HepG2 (cell line): ENCODE measurements at regions not wholly inside any gene's neighbourhood (a gene's known extent, or its start where the extent isn't known, plus 50 kb on each side); places are given as distances from the start of the nearest gene placed in this dataset.

ENCODE experiments used
- CBX2 ChIP-seq, 2 experiments: fragments of 200-600 bp in 1 of 2; sonication (generic); formaldehyde crosslinking in 1 of 2; IDR thresholded peaks; 2 replicates each; pipeline versions ENCODE4 v1.7.0 to v1.8.1; 2018 to 2022; ENCODE audit warnings: low read depth in 2 of 2, low read length in 1 of 2, mild to moderate bottlenecking in 1 of 2, missing genetic modification reagents in 1 of 2
- HIC2 ChIP-seq: sonication (generic); formaldehyde crosslinking; IDR thresholded peaks from 2 replicates; pipeline ENCODE4 v1.9.0; 2022; ENCODE audit warnings: low read depth, missing genetic modification reagents
- HMG20A ChIP-seq: IDR thresholded peaks from 2 replicates; pipeline ENCODE4 v1.6.1; 2016; ENCODE audit warnings: borderline replicate concordance
- MED8 ChIP-seq: sonication (generic); formaldehyde crosslinking; IDR thresholded peaks from 2 replicates; pipeline ENCODE4 v1.8.1; 2023; ENCODE audit warnings: mild to moderate bottlenecking, missing genetic modification reagents; ENCODE audit not compliant: insufficient replicate concordance
- MXD1 ChIP-seq: sonication (generic); formaldehyde crosslinking; IDR thresholded peaks from 2 replicates; pipeline ENCODE4 v1.4.0; 2020; ENCODE audit warnings: mild to moderate bottlenecking, missing genetic modification reagents
- PHF5A ChIP-seq: IDR thresholded peaks from one replicate; pipeline ENCODE4 v1.6.1; 2018; ENCODE audit warnings: low read depth, missing genetic modification reagents; ENCODE audit not compliant: unreplicated experiment
- PRDM15 ChIP-seq: sonication (generic); formaldehyde crosslinking; IDR thresholded peaks from 2 replicates; pipeline ENCODE4 v1.4.0; 2020; ENCODE audit warnings: missing genetic modification reagents
- RBM39 ChIP-seq: fragments of 200-400 bp; formaldehyde crosslinking; IDR thresholded peaks from one replicate; pipeline ENCODE4 v1.6.1; 2018; ENCODE audit warnings: antibody characterized with exemption, mild to moderate bottlenecking, low read depth, low read length; ENCODE audit not compliant: poor library complexity, severe bottlenecking
- THYN1 ChIP-seq: sonication (generic); formaldehyde crosslinking; IDR thresholded peaks from 2 replicates; pipeline ENCODE4 v1.8.1; 2023; ENCODE audit warnings: low read depth, mild to moderate bottlenecking, moderate library complexity, missing genetic modification reagents, borderline replicate concordance
- ZNF318 ChIP-seq: sonication (generic); formaldehyde crosslinking; IDR thresholded peaks from 2 replicates; pipeline ENCODE4 v1.4.0; 2020; ENCODE audit warnings: mild to moderate bottlenecking, missing genetic modification reagents

GRCh38 chr9:3151672-3152576 lies 308.0 kb upstream of the PUM3 start (continued):
- TF ChIP-seq PRDM15 (CRISPR knock-in tag): no peak
- peak; percentile 38; the same call in 1 of the 2 replicates for TF ChIP-seq HMG20A (CRISPR knock-in tag)
- TF ChIP-seq RBM39: no peak
- no peak for TF ChIP-seq PHF5A (CRISPR knock-in tag)
- TF ChIP-seq MXD1 (CRISPR knock-in tag): no peak
- no peak for TF ChIP-seq THYN1 (CRISPR knock-in tag)
- TF ChIP-seq ZNF318 (CRISPR knock-in tag): no peak
- peak; percentile 51; the same call in 1 of the 2 replicates for TF ChIP-seq HIC2 (CRISPR knock-in tag)
- no peak for TF ChIP-seq MED8
- TF ChIP-seq CBX2 (IDR thresholded peaks at IDR 0.05; ENCODE audit: low read depth, low read length): no peak
- no peak for TF ChIP-seq CBX2 (CRISPR knock-in tag; IDR thresholded peaks at IDR 0.05; ENCODE audit: low read depth)
